GM23338 (cell line): ENCODE measurements at regions not wholly inside any gene's neighbourhood (a gene's known extent, or its start where the extent isn't known, plus 50 kb on each side); places are given as distances from the start of the nearest gene placed in this dataset.

ENCODE experiments used
- CREB1 ChIP-seq: fragments of 250-450 bp; sonication (Bioruptor Pico); IDR thresholded peaks from 2 replicates; pipeline ENCODE4 v1.5.0; 2020; ENCODE audit warnings: low read depth, mild to moderate bottlenecking, moderate library complexity
- EZH2 ChIP-seq: fragments of 200-600 bp; sonication (generic); IDR thresholded peaks from one replicate; pipeline ENCODE4 v1.8.0; 2017; ENCODE audit warnings: antibody characterized with exemption, mild to moderate bottlenecking, low read depth; ENCODE audit not compliant: unreplicated experiment
- EZH2phosphoT487 ChIP-seq: fragments of 200-600 bp; sonication (generic); IDR thresholded peaks from one replicate; pipeline ENCODE4 v1.8.1; 2018; ENCODE audit warnings: antibody characterized with exemption; ENCODE audit not compliant: unreplicated experiment
- JUNB ChIP-seq: IDR thresholded peaks from one replicate; pipeline ENCODE4 v1.6.1; 2016; ENCODE audit warnings: antibody characterized with exemption; ENCODE audit not compliant: unreplicated experiment
- NANOG ChIP-seq: IDR thresholded peaks from 2 replicates; pipeline ENCODE4 v1.6.1; 2016; ENCODE audit warnings: antibody characterized with exemption, borderline replicate concordance
- POLR2AphosphoS5 ChIP-seq: IDR thresholded peaks from 2 replicates; pipeline ENCODE4 v1.6.1; 2016; ENCODE audit warnings: antibody characterized with exemption, low read depth
- STAT1 ChIP-seq: IDR thresholded peaks from one replicate; pipeline ENCODE4 v1.6.1; 2016; ENCODE audit warnings: antibody characterized with exemption; ENCODE audit not compliant: unreplicated experiment
- ZNF114 ChIP-seq: fragments of 250-450 bp; sonication (Bioruptor Pico); IDR thresholded peaks from 2 replicates; pipeline ENCODE4 v1.5.0; 2020; ENCODE audit warnings: mild to moderate bottlenecking, moderate library complexity
- ZNF331 ChIP-seq: fragments of 250-450 bp; sonication (Bioruptor Pico); IDR thresholded peaks from 2 replicates; pipeline ENCODE4 v1.5.0; 2020; ENCODE audit warnings: low read depth, mild to moderate bottlenecking, moderate library complexity
- TF ChIP-seq, protein P1 (sequence below), 2 experiments: fragments of 200-600 bp in 1 of 2; sonication (generic) in 1 of 2; conservative IDR thresholded peaks; 2 replicates each; pipeline versions ENCODE4 v1.5.1 to v1.6.1; 2016 to 2017; ENCODE audit warnings: antibody characterized with exemption in 2 of 2, low read depth in 2 of 2, mild to moderate bottlenecking in 2 of 2, moderate library complexity in 1 of 2
- TF ChIP-seq, protein P2 (sequence below): IDR thresholded peaks from 2 replicates; pipeline ENCODE4 v1.6.1; 2016; ENCODE audit warnings: antibody characterized with exemption
- TF ChIP-seq, protein P3 (sequence below): fragments of 250-450 bp; sonication (Bioruptor Pico); IDR thresholded peaks from 2 replicates; pipeline ENCODE4 v1.5.0; 2020; ENCODE audit warnings: mild to moderate bottlenecking, moderate library complexity
- TF ChIP-seq, protein P4 (sequence below): IDR thresholded peaks from one replicate; pipeline ENCODE4 v1.6.1; 2018; ENCODE audit warnings: antibody characterized with exemption; ENCODE audit not compliant: unreplicated experiment

DNA sequence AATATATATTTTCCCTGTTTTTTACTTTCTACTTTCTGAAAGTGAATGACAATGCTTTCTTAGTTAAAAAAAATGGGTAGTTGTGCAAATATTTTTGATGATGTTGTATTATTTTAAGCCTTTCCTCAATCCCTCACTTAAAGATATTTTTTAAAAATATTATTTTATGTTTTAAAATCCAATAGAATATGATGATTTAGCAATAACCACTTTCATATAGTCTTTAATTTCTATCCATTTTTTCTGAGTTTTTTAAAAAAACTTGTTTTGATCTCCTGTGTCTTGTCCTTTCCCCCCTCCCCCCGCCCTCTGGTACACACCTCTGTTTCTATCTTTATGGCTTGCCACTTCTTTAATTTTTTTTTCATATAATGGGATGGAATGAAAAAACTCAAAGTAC, 362.0 kb upstream of the SLITRK6 start:
- TF ChIP-seq, protein P1, sequence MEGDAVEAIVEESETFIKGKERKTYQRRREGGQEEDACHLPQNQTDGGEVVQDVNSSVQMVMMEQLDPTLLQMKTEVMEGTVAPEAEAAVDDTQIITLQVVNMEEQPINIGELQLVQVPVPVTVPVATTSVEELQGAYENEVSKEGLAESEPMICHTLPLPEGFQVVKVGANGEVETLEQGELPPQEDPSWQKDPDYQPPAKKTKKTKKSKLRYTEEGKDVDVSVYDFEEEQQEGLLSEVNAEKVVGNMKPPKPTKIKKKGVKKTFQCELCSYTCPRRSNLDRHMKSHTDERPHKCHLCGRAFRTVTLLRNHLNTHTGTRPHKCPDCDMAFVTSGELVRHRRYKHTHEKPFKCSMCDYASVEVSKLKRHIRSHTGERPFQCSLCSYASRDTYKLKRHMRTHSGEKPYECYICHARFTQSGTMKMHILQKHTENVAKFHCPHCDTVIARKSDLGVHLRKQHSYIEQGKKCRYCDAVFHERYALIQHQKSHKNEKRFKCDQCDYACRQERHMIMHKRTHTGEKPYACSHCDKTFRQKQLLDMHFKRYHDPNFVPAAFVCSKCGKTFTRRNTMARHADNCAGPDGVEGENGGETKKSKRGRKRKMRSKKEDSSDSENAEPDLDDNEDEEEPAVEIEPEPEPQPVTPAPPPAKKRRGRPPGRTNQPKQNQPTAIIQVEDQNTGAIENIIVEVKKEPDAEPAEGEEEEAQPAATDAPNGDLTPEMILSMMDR (conservative IDR thresholded peaks at IDR 0.05; ENCODE audit: low read depth in 2 of 2), result no peak
- TF ChIP-seq POLR2AphosphoS5 (no peak), EZH2 (no peak), EZH2phosphoT487 (no peak), JUNB (no peak), NANOG (no peak), CREB1 (CRISPR knock-in tag) (no peak), STAT1 (no peak), ZNF331 (CRISPR knock-in tag) (no peak), ZNF114 (CRISPR knock-in tag) (no peak)
- TF ChIP-seq, protein P2, sequence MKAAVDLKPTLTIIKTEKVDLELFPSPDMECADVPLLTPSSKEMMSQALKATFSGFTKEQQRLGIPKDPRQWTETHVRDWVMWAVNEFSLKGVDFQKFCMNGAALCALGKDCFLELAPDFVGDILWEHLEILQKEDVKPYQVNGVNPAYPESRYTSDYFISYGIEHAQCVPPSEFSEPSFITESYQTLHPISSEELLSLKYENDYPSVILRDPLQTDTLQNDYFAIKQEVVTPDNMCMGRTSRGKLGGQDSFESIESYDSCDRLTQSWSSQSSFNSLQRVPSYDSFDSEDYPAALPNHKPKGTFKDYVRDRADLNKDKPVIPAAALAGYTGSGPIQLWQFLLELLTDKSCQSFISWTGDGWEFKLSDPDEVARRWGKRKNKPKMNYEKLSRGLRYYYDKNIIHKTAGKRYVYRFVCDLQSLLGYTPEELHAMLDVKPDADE, result no peak
- TF ChIP-seq, protein P3, sequence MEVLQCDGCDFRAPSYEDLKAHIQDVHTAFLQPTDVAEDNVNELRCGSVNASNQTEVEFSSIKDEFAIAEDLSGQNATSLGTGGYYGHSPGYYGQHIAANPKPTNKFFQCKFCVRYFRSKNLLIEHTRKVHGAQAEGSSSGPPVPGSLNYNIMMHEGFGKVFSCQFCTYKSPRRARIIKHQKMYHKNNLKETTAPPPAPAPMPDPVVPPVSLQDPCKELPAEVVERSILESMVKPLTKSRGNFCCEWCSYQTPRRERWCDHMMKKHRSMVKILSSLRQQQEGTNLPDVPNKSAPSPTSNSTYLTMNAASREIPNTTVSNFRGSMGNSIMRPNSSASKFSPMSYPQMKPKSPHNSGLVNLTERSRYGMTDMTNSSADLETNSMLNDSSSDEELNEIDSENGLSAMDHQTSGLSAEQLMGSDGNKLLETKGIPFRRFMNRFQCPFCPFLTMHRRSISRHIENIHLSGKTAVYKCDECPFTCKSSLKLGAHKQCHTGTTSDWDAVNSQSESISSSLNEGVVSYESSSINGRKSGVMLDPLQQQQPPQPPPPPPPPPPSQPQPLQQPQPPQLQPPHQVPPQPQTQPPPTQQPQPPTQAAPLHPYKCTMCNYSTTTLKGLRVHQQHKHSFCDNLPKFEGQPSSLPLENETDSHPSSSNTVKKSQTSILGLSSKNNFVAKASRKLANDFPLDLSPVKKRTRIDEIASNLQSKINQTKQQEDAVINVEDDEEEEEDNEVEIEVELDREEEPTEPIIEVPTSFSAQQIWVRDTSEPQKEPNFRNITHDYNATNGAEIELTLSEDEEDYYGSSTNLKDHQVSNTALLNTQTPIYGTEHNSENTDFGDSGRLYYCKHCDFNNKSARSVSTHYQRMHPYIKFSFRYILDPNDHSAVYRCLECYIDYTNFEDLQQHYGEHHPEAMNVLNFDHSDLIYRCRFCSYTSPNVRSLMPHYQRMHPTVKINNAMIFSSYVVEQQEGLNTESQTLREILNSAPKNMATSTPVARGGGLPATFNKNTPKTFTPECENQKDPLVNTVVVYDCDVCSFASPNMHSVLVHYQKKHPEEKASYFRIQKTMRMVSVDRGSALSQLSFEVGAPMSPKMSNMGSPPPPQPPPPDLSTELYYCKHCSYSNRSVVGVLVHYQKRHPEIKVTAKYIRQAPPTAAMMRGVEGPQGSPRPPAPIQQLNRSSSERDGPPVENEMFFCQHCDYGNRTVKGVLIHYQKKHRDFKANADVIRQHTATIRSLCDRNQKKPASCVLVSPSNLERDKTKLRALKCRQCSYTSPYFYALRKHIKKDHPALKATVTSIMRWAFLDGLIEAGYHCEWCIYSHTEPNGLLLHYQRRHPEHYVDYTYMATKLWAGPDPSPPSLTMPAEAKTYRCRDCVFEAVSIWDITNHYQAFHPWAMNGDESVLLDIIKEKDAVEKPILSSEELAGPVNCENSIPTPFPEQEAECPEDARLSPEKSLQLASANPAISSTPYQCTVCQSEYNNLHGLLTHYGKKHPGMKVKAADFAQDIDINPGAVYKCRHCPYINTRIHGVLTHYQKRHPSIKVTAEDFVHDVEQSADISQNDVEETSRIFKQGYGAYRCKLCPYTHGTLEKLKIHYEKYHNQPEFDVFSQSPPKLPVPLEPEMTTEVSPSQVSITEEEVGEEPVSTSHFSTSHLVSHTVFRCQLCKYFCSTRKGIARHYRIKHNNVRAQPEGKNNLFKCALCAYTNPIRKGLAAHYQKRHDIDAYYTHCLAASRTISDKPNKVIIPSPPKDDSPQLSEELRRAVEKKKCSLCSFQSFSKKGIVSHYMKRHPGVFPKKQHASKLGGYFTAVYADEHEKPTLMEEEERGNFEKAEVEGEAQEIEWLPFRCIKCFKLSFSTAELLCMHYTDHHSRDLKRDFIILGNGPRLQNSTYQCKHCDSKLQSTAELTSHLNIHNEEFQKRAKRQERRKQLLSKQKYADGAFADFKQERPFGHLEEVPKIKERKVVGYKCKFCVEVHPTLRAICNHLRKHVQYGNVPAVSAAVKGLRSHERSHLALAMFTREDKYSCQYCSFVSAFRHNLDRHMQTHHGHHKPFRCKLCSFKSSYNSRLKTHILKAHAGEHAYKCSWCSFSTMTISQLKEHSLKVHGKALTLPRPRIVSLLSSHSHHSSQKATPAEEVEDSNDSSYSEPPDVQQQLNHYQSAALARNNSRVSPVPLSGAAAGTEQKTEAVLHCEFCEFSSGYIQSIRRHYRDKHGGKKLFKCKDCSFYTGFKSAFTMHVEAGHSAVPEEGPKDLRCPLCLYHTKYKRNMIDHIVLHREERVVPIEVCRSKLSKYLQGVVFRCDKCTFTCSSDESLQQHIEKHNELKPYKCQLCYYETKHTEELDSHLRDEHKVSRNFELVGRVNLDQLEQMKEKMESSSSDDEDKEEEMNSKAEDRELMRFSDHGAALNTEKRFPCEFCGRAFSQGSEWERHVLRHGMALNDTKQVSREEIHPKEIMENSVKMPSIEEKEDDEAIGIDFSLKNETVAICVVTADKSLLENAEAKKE, result no peak
- TF ChIP-seq, protein P4, sequence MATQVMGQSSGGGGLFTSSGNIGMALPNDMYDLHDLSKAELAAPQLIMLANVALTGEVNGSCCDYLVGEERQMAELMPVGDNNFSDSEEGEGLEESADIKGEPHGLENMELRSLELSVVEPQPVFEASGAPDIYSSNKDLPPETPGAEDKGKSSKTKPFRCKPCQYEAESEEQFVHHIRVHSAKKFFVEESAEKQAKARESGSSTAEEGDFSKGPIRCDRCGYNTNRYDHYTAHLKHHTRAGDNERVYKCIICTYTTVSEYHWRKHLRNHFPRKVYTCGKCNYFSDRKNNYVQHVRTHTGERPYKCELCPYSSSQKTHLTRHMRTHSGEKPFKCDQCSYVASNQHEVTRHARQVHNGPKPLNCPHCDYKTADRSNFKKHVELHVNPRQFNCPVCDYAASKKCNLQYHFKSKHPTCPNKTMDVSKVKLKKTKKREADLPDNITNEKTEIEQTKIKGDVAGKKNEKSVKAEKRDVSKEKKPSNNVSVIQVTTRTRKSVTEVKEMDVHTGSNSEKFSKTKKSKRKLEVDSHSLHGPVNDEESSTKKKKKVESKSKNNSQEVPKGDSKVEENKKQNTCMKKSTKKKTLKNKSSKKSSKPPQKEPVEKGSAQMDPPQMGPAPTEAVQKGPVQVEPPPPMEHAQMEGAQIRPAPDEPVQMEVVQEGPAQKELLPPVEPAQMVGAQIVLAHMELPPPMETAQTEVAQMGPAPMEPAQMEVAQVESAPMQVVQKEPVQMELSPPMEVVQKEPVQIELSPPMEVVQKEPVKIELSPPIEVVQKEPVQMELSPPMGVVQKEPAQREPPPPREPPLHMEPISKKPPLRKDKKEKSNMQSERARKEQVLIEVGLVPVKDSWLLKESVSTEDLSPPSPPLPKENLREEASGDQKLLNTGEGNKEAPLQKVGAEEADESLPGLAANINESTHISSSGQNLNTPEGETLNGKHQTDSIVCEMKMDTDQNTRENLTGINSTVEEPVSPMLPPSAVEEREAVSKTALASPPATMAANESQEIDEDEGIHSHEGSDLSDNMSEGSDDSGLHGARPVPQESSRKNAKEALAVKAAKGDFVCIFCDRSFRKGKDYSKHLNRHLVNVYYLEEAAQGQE, result no peak
